GM23338 (cell line): ENCODE measurements at regions not wholly inside any gene's neighbourhood (a gene's known extent, or its start where the extent isn't known, plus 50 kb on each side); places are given as distances from the start of the nearest gene placed in this dataset.

Source experiments
- ATAC-seq: fragments of 200-7000 bp; cut with Tn5 transposase; 3 replicates; pipeline ENCODE4 v1.9.1; 2020
- DNase-seq: peaks from one replicate; pipeline ENCODE4 v3.0.0-alpha.2; 2015; ENCODE audit warnings: low spot score
- H2AFZ ChIP-seq: fragments of 200-600 bp; sonication (generic); 2 replicates; pipeline ENCODE4 v1.8.0; 2016; ENCODE audit warnings: antibody characterized with exemption, mild to moderate bottlenecking, moderate library complexity
- H3F3A ChIP-seq: fragments of 200-600 bp; sonication (generic); replicated peaks from 2 replicates; pipeline ENCODE4 v1.8.0; 2017; ENCODE audit warnings: antibody characterized with exemption, mixed run types, low read depth
- H3K27ac ChIP-seq: fragments of 200-600 bp; sonication (generic); 2 replicates; pipeline ENCODE4 v1.6.1; 2016; ENCODE audit warnings: low read depth
- H3K27me3 ChIP-seq: fragments of 200-600 bp; sonication (generic); 2 replicates; pipeline ENCODE4 v1.8.0; 2016; ENCODE audit warnings: mild to moderate bottlenecking, mixed run types, moderate library complexity; ENCODE audit not compliant: insufficient read depth
- H3K36me3 ChIP-seq: fragments of 200-600 bp; sonication (generic); 2 replicates; pipeline ENCODE4 v1.8.0; 2016; ENCODE audit warnings: mild to moderate bottlenecking; ENCODE audit not compliant: insufficient read depth
- H3K4me1 ChIP-seq: fragments of 200-600 bp; sonication (generic); 2 replicates; pipeline ENCODE4 v1.8.0; 2016; ENCODE audit warnings: mild to moderate bottlenecking, moderate library complexity; ENCODE audit not compliant: insufficient read depth
- H3K4me2 ChIP-seq: fragments of 200-600 bp; sonication (generic); 2 replicates; pipeline ENCODE4 v1.7.1; 2017; ENCODE audit warnings: mixed run types
- H3K4me3 ChIP-seq: fragments of 200-600 bp; sonication (generic); 2 replicates; pipeline ENCODE4 v1.6.1; 2016; ENCODE audit warnings: mixed run types
- H3K79me2 ChIP-seq: fragments of 200-600 bp; sonication (generic); replicated peaks from 2 replicates; pipeline ENCODE4 v1.8.0; 2017; ENCODE audit warnings: mild to moderate bottlenecking; ENCODE audit not compliant: insufficient read depth
- H3K9me2 ChIP-seq: fragments of 200-600 bp; sonication (generic); 2 replicates; pipeline ENCODE4 v1.8.0; 2017; ENCODE audit not compliant: insufficient read depth
- H4K20me1 ChIP-seq: fragments of 200-600 bp; sonication (generic); replicated peaks from 2 replicates; pipeline ENCODE4 v1.8.0; 2017; ENCODE audit warnings: mild to moderate bottlenecking; ENCODE audit not compliant: insufficient read depth
- H3K27ac Mint-ChIP-seq: 2 replicates; pipeline ENCODE4 v1.8.0; 2020; ENCODE audit warnings: inconsistent platforms, mild to moderate bottlenecking, moderate library complexity, mixed read lengths
- H3K27me3 Mint-ChIP-seq: 3 replicates; pipeline ENCODE4 v1.8.0; 2022; ENCODE audit warnings: low read depth, mild to moderate bottlenecking, moderate library complexity, mixed read lengths, inconsistent platforms; ENCODE audit not compliant: insufficient read depth, poor library complexity
- H3K36me3 Mint-ChIP-seq: 3 replicates; pipeline ENCODE4 v1.8.0; 2021; ENCODE audit warnings: low read depth, mild to moderate bottlenecking, inconsistent platforms, moderate library complexity, mixed read lengths
- H3K4me1 Mint-ChIP-seq: 3 replicates; pipeline ENCODE4 v1.8.0; 2020; ENCODE audit warnings: mild to moderate bottlenecking, inconsistent platforms, mixed read lengths
- H3K4me3 Mint-ChIP-seq: 3 replicates; pipeline ENCODE4 v1.8.0; 2021; ENCODE audit warnings: moderate library complexity, mild to moderate bottlenecking, inconsistent platforms, mixed read lengths
- H3K9me3 Mint-ChIP-seq: 3 replicates; pipeline ENCODE4 v1.8.0; 2020; ENCODE audit warnings: moderate library complexity, mild to moderate bottlenecking, inconsistent platforms, mixed read lengths
- CREB1 ChIP-seq: fragments of 250-450 bp; sonication (Bioruptor Pico); IDR thresholded peaks from 2 replicates; pipeline ENCODE4 v1.5.0; 2020; ENCODE audit warnings: low read depth, mild to moderate bottlenecking, moderate library complexity
- CTCF ChIP-seq, 2 experiments: fragments of 200-600 bp in 1 of 2; sonication (generic) in 1 of 2; conservative IDR thresholded peaks; 2 replicates each; pipeline versions ENCODE4 v1.5.1 to v1.6.1; 2016 to 2017; ENCODE audit warnings: antibody characterized with exemption in 2 of 2, low read depth in 2 of 2, mild to moderate bottlenecking in 2 of 2, moderate library complexity in 1 of 2
- ETS1 ChIP-seq: IDR thresholded peaks from 2 replicates; pipeline ENCODE4 v1.6.1; 2016; ENCODE audit warnings: antibody characterized with exemption
- EZH2 ChIP-seq: fragments of 200-600 bp; sonication (generic); IDR thresholded peaks from one replicate; pipeline ENCODE4 v1.8.0; 2017; ENCODE audit warnings: antibody characterized with exemption, mild to moderate bottlenecking, low read depth; ENCODE audit not compliant: unreplicated experiment
- JUNB ChIP-seq: IDR thresholded peaks from one replicate; pipeline ENCODE4 v1.6.1; 2016; ENCODE audit warnings: antibody characterized with exemption; ENCODE audit not compliant: unreplicated experiment
- ZNF462 ChIP-seq: fragments of 250-450 bp; sonication (Bioruptor Pico); IDR thresholded peaks from 2 replicates; pipeline ENCODE4 v1.5.0; 2020; ENCODE audit warnings: mild to moderate bottlenecking, moderate library complexity

GRCh38 chr10:120349069-120349468, 108.0 kb upstream of the PLPP4 start (continued):
- no peak for TF ChIP-seq CTCF (conservative IDR thresholded peaks at IDR 0.05; ENCODE audit: low read depth in 2 of 2)
- no peak for TF ChIP-seq ZNF462 (CRISPR knock-in tag)
- TF ChIP-seq EZH2, result no peak
- TF ChIP-seq JUNB, result no peak

GRCh38 chr10:120355425-120355824, 101.6 kb upstream of the PLPP4 start:
- H3K4me1 Mint-ChIP-seq, result peaks cover 4% of the 10 kb centered on the region; the same call in 2 of the 3 replicates
- no peak for TF ChIP-seq ETS1
- TF ChIP-seq CREB1 (CRISPR knock-in tag), result no peak
- no peak overlapping the region for H3K4me3 Mint-ChIP-seq
- no peak overlapping the region for H3K4me3 ChIP-seq
- H2AFZ ChIP-seq, result no peak overlapping the region
- H3K4me1 ChIP-seq, result no peaks in the 10 kb centered on the region
- H3K27me3 ChIP-seq, result no peaks in the 10 kb centered on the region
- no peaks in the 10 kb centered on the region for H4K20me1 ChIP-seq
- DNase-seq, result no peak
- H3K9me2 ChIP-seq, result peaks cover 4% of the 10 kb centered on the region; the same call in 1 of the 2 replicates
- no peak for ATAC-seq
- peaks cover 5% of the 10 kb centered on the region for H3K27me3 Mint-ChIP-seq
- H3K36me3 Mint-ChIP-seq, result no peaks in the 10 kb centered on the region
- no peak overlapping the region for H3K27ac Mint-ChIP-seq
- H3K4me2 ChIP-seq, result no peak overlapping the region
- H3K9me3 Mint-ChIP-seq, result no peaks in the 10 kb centered on the region; the same call in 2 of the 3 replicates
- no peak overlapping the region for H3K27ac ChIP-seq
- no peaks in the 10 kb centered on the region for H3K36me3 ChIP-seq
- no peaks in the 10 kb centered on the region for H3K79me2 ChIP-seq
- no peaks in the 10 kb centered on the region for H3F3A ChIP-seq
